Activated CD4-positive, alpha-beta memory T cell treated with anti-CD3 and anti-CD28 coated beads, Interleukin-2, amount 10 ng/mL, durations not matched to agents 7 days and 5 days (primary cell): ENCODE measurements at regions not wholly inside any gene's neighbourhood (a gene's known extent, or its start where the extent isn't known, plus 50 kb on each side); places are given as distances from the start of the nearest gene placed in this dataset.

Experiments used
- CTCF ChIA-PET: fragments of 350-600 bp; sonication (Branson Sonifier 250); formaldehyde crosslinking; loops from one replicate; lab custom pipeline; 2021; ENCODE audit warnings: antibody characterized with exemption, inconsistent platforms; lab: Charles Lee
- POLR2A ChIA-PET: fragments of 350-600 bp; sonication (Branson Sonifier 250); formaldehyde crosslinking; loops from one replicate; lab custom pipeline; 2021; ENCODE audit warnings: antibody characterized with exemption; lab: Charles Lee
- DNase-seq: peaks from one replicate; pipeline ENCODE4 v3.0.0-alpha.2; 2020
- H3K27ac Mint-ChIP-seq: one replicate; pipeline ENCODE4 v1.8.0; 2021; ENCODE audit warnings: mild to moderate bottlenecking, mixed read lengths
- H3K27me3 Mint-ChIP-seq: one replicate; pipeline ENCODE4 v1.8.0; 2021; ENCODE audit warnings: mixed read lengths
- H3K36me3 Mint-ChIP-seq: one replicate; pipeline ENCODE4 v1.8.0; 2021; ENCODE audit warnings: low read depth, mixed read lengths
- H3K4me1 Mint-ChIP-seq: one replicate; pipeline ENCODE4 v1.8.0; 2021; ENCODE audit warnings: mixed read lengths
- H3K4me3 Mint-ChIP-seq: one replicate; pipeline ENCODE4 v1.8.0; 2021; ENCODE audit warnings: mild to moderate bottlenecking, mixed read lengths
- H3K9me3 Mint-ChIP-seq: one replicate; pipeline ENCODE4 v1.8.0; 2021; ENCODE audit warnings: mixed read lengths

DNA sequence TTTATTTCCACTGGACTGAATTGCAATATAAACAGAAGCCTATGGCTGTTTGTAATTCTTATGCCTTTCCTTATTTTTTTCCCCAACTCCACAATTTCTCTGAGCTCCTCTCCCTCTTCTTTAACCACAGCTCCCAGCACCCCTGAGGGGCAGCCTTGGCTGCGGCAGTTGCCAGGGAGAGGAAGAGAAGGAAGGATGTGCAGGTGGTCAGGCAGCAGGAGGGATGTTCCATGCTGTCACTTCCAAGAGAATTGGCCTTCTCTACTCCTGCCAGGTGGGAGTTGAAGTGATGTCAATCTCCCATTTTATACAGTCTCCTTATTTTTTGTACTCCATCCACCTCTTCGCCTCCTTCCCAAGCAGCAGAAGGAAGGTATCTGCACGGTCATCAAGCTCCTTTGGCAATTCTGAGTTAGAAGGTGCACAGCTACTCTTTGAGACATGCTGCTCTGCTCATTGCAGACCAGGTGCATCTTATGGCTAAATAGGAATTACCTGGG, 343.3 kb upstream of the RPS6KA3 start:
- no peak for DNase-seq
- peaks cover 8% of the 10 kb centered on the region for H3K27me3 Mint-ChIP-seq
- no peak overlapping the region for H3K4me3 Mint-ChIP-seq
- H3K9me3 Mint-ChIP-seq: no peaks in the 10 kb centered on the region
- H3K4me1 Mint-ChIP-seq: no peaks in the 10 kb centered on the region
- POLR2A ChIA-PET: no interaction called here
- H3K36me3 Mint-ChIP-seq: no peaks in the 10 kb centered on the region
- CTCF ChIA-PET: no interaction called here
- H3K27ac Mint-ChIP-seq: no peak overlapping the region

DNA sequence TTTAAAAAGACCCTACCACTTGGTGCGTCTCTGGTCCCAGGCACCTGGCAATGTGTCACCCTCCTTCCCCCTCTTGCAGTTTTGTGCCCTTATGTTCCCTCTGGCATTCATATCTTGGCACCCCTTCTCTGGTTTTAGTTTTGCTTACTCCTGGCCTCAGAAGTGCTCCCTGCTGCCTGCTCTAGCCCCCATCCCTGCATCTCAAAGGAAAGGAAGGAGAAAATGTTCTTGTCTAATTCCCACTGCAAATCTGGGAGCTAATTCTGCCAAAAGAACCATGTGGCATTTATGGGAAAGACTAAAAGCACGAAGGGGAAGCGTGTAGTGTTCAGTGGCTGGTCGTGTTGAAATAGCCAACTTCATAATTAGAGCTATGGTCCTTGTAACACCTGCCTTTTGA, 340.1 kb upstream of the RPS6KA3 start:
- H3K36me3 Mint-ChIP-seq: no peaks in the 10 kb centered on the region
- no peak overlapping the region for H3K4me3 Mint-ChIP-seq
- no peaks in the 10 kb centered on the region for H3K9me3 Mint-ChIP-seq
- peaks cover 10% of the 10 kb centered on the region for H3K27me3 Mint-ChIP-seq
- no peaks in the 10 kb centered on the region for H3K4me1 Mint-ChIP-seq
- POLR2A ChIA-PET: no interaction called here
- no peak for DNase-seq
- H3K27ac Mint-ChIP-seq: no peak overlapping the region
- CTCF ChIA-PET: no interaction called here

DNA sequence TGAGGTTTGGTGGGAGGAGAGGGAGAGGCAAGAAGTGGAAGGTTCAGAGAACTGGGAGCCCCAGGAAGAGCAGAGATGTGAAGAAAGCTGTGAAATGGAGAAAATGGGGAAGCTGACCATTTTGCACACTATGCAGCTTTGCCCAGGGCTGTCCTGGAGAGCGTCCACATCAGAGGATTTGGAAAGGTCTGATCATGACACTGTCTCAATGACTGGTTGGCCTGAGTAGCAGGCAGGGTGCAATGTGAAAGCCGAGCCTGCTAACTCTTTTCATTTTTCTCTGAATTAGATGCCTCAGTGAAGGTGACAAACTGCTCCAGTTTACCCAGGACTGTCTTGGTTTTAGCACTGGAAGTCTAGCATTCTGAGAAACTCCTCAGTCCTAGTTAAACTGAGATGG, 330.1 kb upstream of the RPS6KA3 start:
- Mint-ChIP-seq H3K27me3 (no peaks in the 10 kb centered on the region), H3K9me3 (no peaks in the 10 kb centered on the region), H3K4me3 (no peak overlapping the region), H3K27ac (no peak overlapping the region), H3K36me3 (no peaks in the 10 kb centered on the region), H3K4me1 (peaks cover 21% of the 10 kb centered on the region)
- no peak for DNase-seq
- ChIA-PET CTCF (interaction anchor here (1.3 kb wide), 1 partner anchor 67 kb away, joined by 4 read pairs; no protein-coding TSS in a partner anchor), POLR2A (no interaction called here)

DNA sequence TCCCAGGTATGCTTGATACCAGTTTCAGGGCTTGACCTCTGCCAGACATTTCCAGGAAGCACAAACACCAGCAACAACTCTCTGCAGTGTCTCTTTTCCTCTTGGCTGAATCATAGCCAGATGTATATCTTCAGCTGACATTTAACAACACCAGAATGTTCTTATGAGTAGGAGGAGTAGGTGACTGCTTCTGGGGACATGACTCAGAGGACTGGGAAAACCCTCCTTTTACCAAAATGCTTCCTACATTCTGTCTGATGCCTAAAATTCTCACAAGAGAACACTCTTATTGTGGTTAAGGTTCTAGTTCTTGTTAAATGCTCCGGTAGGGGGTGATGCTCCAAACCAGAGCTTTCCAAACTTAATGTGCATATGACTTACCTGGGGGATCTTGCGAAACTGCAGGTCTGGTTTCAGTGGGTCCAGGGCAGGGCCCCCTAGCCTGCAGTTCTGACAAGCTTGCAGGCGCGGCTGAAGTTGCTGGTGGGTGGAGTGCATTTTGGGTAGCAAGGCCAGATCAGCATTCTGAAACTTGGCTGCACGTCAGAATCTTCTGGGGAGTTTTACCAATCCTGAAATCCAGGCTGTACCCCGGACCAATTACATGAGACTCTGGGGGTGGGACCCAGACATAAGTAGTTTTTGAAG, 329.3 kb upstream of the RPS6KA3 start:
- peak overlapping the region; percentile 10 for H3K4me3 Mint-ChIP-seq
- ChIA-PET CTCF (interaction anchor here (1.3 kb wide), 1 partner anchor 67 kb away, joined by 4 read pairs; no protein-coding TSS in a partner anchor), POLR2A (no interaction called here)
- no peaks in the 10 kb centered on the region for H3K9me3 Mint-ChIP-seq
- peaks cover 21% of the 10 kb centered on the region for H3K4me1 Mint-ChIP-seq
- H3K27me3 Mint-ChIP-seq: no peaks in the 10 kb centered on the region
- no peaks in the 10 kb centered on the region for H3K36me3 Mint-ChIP-seq
- peak; percentile 16 for DNase-seq
- peak overlapping the region; percentile 59 for H3K27ac Mint-ChIP-seq

DNA sequence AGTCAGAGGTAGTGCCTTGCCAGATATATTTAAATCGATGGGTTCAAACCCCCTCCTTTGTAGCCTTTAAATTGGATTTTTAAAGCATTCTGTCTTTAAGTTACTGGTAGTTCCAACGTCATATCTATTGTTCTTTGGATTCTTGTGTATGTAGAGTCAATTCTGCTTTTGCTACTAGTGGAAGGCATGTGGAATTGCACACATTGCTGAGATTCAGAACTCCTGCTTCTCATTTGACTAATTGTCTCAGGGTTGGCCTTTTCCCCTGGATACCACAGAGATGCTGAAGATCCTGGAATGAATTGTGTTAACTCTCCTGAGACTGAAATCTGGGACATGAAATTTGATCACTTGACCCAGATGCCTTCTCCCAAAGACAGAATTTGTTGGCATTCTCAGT, 328.3 kb upstream of the RPS6KA3 start:
- H3K27ac Mint-ChIP-seq: no peak overlapping the region
- POLR2A ChIA-PET: no interaction called here
- H3K4me3 Mint-ChIP-seq: no peak overlapping the region
- H3K36me3 Mint-ChIP-seq: no peaks in the 10 kb centered on the region
- DNase-seq: no peak
- H3K4me1 Mint-ChIP-seq: peaks cover 21% of the 10 kb centered on the region
- no peaks in the 10 kb centered on the region for H3K9me3 Mint-ChIP-seq
- CTCF ChIA-PET: no interaction called here
- no peaks in the 10 kb centered on the region for H3K27me3 Mint-ChIP-seq

DNA sequence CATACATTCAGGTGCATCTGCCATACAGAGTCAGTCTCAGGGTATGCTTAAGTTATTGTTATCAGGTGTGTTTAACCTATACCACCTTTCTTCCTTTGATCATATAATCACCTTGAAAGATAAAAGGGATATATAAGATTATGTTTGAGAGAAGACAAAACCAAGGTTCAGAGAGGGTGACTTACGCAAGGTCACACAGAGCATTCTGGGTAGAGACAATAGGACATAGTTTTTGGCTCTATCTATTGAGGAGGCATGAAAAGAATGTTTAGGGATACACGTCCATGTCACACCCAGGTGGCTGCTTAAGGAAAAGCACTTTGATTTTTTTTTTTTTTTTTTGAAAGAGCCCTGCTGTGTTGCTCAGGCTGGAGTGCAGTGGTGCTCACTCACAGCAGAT, 327.1 kb upstream of the RPS6KA3 start:
- no peak for DNase-seq

DNA sequence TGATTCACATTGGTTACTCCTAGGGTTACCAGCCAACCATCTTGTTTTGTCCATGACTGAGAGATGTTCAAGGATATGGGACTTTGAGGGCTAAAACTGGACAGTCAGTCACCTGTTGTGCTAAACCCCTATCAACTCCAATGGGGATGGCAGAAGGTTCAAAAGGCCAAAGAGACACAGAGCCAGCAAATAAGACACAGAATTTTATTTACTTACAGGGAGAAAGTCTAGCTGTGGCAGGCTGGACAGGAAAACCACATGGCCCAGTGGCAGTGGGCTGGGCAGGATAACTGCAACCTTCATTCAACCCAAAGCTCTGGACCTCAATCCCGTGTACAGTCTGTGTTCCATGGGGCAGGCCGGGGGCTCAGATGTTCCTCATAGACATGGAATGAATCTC, 326.7 kb upstream of the RPS6KA3 start:
- CTCF ChIA-PET: no interaction called here
- no peak overlapping the region for H3K27ac Mint-ChIP-seq
- H3K27me3 Mint-ChIP-seq: peaks cover 3% of the 10 kb centered on the region
- peaks cover 21% of the 10 kb centered on the region for H3K4me1 Mint-ChIP-seq
- no peak for DNase-seq
- no peak overlapping the region for H3K4me3 Mint-ChIP-seq
- H3K9me3 Mint-ChIP-seq: no peaks in the 10 kb centered on the region
- POLR2A ChIA-PET: no interaction called here
- no peaks in the 10 kb centered on the region for H3K36me3 Mint-ChIP-seq

More for the DNA sequence above, 327.1 kb upstream of the RPS6KA3 start:
- H3K4me1 Mint-ChIP-seq: peaks cover 21% of the 10 kb centered on the region
- POLR2A ChIA-PET: no interaction called here
- H3K27ac Mint-ChIP-seq: no peak overlapping the region
- no peak overlapping the region for H3K4me3 Mint-ChIP-seq
- CTCF ChIA-PET: no interaction called here
- peaks cover under 1% of the 10 kb centered on the region for H3K27me3 Mint-ChIP-seq
- H3K36me3 Mint-ChIP-seq: no peaks in the 10 kb centered on the region
- no peaks in the 10 kb centered on the region for H3K9me3 Mint-ChIP-seq

DNA sequence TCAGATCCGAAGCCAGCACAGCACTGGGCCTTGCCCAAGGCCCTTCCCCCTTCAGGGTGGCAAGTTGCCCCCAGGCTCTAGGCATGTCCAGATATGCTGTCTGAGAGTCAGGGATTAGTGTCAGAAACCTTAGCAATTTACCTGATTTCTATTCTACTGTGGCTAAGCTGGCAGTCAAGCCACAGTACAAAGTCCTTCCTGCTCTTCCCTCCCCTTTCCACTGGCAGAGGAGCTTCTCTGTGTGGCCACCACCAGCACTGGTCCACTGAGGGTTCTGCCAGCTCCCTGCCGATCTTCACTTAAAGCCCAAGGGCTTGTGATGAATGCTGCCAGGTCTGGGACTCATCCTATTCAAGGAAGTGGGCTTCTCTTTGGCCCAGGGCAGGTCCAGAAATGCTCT, 324.5 kb upstream of the RPS6KA3 start:
- no peak overlapping the region for H3K27ac Mint-ChIP-seq
- ChIA-PET POLR2A (no interaction called here), CTCF (no interaction called here)
- no peaks in the 10 kb centered on the region for H3K9me3 Mint-ChIP-seq
- no peak overlapping the region for H3K4me3 Mint-ChIP-seq
- DNase-seq: no peak
- peaks cover 7% of the 10 kb centered on the region for H3K4me1 Mint-ChIP-seq
- peaks cover 3% of the 10 kb centered on the region for H3K27me3 Mint-ChIP-seq
- H3K36me3 Mint-ChIP-seq: no peaks in the 10 kb centered on the region

DNA sequence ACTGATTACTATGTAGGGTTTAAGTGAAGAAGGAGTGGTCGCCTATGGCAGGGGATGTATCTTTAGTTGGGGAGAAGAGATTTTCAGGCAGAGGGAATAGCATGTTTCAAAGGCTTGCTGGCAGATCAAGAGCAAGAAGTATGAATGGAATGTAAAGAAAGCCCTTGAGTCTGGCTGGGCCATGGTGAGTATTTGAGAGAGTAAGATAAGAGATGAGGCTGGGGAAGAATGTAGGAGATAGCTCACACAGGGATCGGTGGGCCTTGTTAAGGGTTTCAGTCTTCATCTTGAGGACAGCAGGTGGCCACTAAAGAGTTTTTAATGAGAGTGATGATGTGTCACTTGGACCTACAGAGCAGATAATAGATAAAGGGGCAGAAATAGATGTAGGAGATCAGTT, 319.1 kb upstream of the RPS6KA3 start:
- POLR2A ChIA-PET: no interaction called here
- no peak for DNase-seq
- no peaks in the 10 kb centered on the region for H3K36me3 Mint-ChIP-seq
- no peaks in the 10 kb centered on the region for H3K4me1 Mint-ChIP-seq
- CTCF ChIA-PET: no interaction called here
- no peaks in the 10 kb centered on the region for H3K9me3 Mint-ChIP-seq
- H3K27me3 Mint-ChIP-seq: peaks cover 3% of the 10 kb centered on the region
- H3K4me3 Mint-ChIP-seq: no peak overlapping the region
- H3K27ac Mint-ChIP-seq: no peak overlapping the region

DNA sequence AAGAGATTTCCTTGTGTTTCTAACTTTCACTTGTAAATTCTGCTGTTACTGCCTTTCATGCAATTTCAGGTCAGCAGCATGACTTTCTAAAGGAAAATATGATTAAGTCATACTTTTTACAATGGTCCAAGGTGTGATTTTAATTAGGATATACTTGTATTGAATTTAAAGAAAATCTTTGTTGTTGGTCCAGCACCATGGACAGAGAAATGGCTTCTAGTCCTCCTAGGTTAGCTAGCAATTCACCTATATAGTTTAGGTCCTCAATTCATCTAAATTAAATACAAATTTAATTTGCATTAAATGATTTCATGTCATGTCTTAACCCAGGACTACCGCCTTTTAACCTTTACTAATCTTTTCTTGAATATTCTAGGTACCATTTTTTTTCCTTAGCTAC, 304.9 kb upstream of the RPS6KA3 start:
- ChIA-PET POLR2A (no interaction called here), CTCF (no interaction called here)
- Mint-ChIP-seq H3K9me3 (no peaks in the 10 kb centered on the region), H3K27ac (no peak overlapping the region), H3K36me3 (no peaks in the 10 kb centered on the region), H3K27me3 (no peaks in the 10 kb centered on the region), H3K4me3 (no peak overlapping the region), H3K4me1 (no peaks in the 10 kb centered on the region)
- DNase-seq: no peak

DNA sequence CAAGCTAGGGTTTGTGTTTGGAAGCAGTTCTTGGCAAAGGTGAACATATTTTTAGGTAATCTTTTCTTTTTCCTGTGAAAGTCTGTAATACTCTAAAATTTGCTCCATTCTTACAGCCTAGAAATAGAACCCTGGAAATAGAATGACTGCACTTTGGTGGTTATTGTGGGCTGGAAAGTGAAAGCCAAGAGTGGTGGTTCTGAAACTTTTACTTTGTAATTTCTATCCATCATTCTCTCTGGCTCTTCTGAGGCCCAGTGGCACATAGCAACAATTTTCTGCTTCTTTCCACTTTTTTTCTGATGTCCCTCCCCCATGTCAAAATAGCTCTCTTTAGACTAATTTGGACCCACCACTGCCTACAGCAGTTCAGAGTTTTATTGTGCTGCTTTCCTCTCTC, 300.4 kb upstream of the RPS6KA3 start:
- DNase-seq: no peak
- Mint-ChIP-seq H3K36me3 (no peaks in the 10 kb centered on the region), H3K9me3 (no peaks in the 10 kb centered on the region), H3K4me1 (no peaks in the 10 kb centered on the region), H3K27ac (no peak overlapping the region), H3K4me3 (no peak overlapping the region), H3K27me3 (peaks cover 8% of the 10 kb centered on the region)
- CTCF ChIA-PET: no interaction called here
- POLR2A ChIA-PET: no interaction called here

DNA sequence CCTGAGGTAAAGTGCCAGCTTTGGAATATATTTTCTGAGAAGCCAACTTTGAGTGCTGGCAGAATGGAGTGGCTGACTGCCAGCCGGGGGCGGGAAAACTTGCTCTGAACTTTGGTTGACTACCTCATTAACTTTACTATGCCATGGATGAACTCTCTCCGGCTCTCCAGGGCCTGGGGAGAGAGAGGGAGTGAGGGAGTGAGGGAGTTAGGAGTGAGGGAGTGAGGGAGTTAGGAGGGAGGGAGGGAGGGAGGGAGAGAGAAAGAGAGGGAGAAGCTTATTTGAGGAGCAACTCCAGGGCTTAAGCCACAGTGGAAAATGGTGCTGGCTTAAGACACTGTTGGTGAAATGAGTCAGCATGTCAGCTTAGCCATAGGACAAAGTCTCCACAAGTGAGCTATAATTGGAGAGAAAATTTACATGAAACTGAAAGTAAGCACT, 280.9 kb upstream of the RPS6KA3 start:
- DNase-seq: no peak
- ChIA-PET POLR2A (no interaction called here), CTCF (interaction anchor here (2.5 kb wide), 1 partner anchor 17 kb away, joined by 7 read pairs; no protein-coding TSS in a partner anchor)
- Mint-ChIP-seq H3K9me3 (peaks cover 3% of the 10 kb centered on the region), H3K27ac (no peak overlapping the region), H3K4me3 (no peak overlapping the region), H3K36me3 (no peaks in the 10 kb centered on the region), H3K27me3 (no peaks in the 10 kb centered on the region), H3K4me1 (no peaks in the 10 kb centered on the region)

DNA sequence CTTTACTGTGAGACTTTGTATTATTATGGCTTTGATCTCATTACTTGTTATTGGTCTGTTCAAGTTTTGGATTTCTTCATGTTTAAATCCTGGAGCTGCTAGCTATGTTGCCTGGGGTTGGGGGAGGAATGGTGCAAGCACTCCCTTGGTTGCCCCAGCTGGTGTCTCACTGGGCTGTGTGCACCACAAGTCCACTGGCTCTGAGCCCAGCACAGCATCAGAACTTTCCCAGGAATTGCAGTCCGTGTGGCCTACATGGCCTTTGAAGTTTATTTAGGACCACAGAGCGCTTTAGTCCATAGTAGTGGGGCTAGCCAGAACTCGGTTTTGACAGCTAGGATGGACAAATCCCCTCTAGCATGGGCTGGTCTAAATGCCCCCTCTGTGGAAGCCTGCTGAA, 278.8 kb upstream of the RPS6KA3 start:
- H3K9me3 Mint-ChIP-seq: peaks cover 9% of the 10 kb centered on the region
- no peak overlapping the region for H3K27ac Mint-ChIP-seq
- no peak for DNase-seq
- no peaks in the 10 kb centered on the region for H3K36me3 Mint-ChIP-seq
- H3K4me1 Mint-ChIP-seq: no peaks in the 10 kb centered on the region
- ChIA-PET POLR2A (no interaction called here), CTCF (no interaction called here)
- H3K27me3 Mint-ChIP-seq: no peaks in the 10 kb centered on the region
- H3K4me3 Mint-ChIP-seq: no peak overlapping the region

DNA sequence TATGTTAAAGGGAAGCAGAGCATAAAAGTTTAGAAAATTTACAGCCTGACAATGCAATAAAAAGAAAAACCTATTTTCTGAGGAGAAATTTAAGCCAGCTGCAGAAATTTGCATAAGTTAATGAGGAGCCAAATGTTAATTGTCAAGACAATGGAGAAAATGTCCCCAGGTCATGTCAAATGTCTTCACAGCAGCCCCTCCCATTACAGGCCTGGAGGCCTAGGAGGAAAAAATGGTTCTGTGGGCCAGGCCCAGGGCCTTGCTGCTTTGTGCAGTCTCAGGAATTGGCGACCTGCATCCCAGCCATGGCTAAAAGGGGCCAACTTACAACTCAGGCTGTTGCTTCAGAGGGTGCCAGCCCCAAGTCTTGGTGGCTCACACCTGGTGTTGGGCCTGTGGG, 275.4 kb upstream of the RPS6KA3 start:
- ChIA-PET CTCF (no interaction called here), POLR2A (no interaction called here)
- Mint-ChIP-seq H3K36me3 (no peaks in the 10 kb centered on the region), H3K4me1 (no peaks in the 10 kb centered on the region), H3K4me3 (no peak overlapping the region), H3K27ac (no peak overlapping the region), H3K27me3 (no peaks in the 10 kb centered on the region), H3K9me3 (peaks cover 11% of the 10 kb centered on the region)
- no peak for DNase-seq
